AG04450 (cell line): ENCODE measurements at regions not wholly inside any gene's neighbourhood (a gene's known extent, or its start where the extent isn't known, plus 50 kb on each side); places are given as distances from the start of the nearest gene placed in this dataset.

Experiments used
- CTCF ChIA-PET: fragments of 300-600, 350-600 bp; formaldehyde crosslinking; extraction: SDS; loops from one replicate; lab custom pipeline; 2022; ENCODE audit warnings: antibody characterized with exemption, inconsistent platforms; lab: Charles Lee
- POLR2A ChIA-PET: fragments of 350-600 bp; formaldehyde crosslinking; extraction: SDS; loops from one replicate; lab custom pipeline; 2021; ENCODE audit warnings: antibody characterized with exemption, inconsistent platforms; lab: Yijun Ruan, JAX
- DNase-seq: peaks from one replicate; pipeline ENCODE4 v3.0.0-alpha.2; 2011; ENCODE audit warnings: low read depth, low spot score
- H3K27ac ChIP-seq: one replicate; pipeline ENCODE4 v1.5.1; 2012; ENCODE audit warnings: low read depth, low read length, control low read depth
- H3K27me3 ChIP-seq: one replicate; pipeline ENCODE4 v1.6.0; 2012; ENCODE audit warnings: low read length; ENCODE audit not compliant: control insufficient read depth, insufficient read depth
- H3K4me3 ChIP-seq: 2 replicates; pipeline ENCODE4 v1.5.1; 2011; ENCODE audit warnings: mild to moderate bottlenecking, low read depth, low read length, control low read depth
- H3K9me3 ChIP-seq: 2 replicates; pipeline ENCODE4 v1.5.1; 2012; ENCODE audit warnings: low read length; ENCODE audit not compliant: control insufficient read depth, insufficient read depth
- CTCF ChIP-seq: IDR thresholded peaks from 2 replicates; pipeline ENCODE4 v1.5.1; 2011; ENCODE audit warnings: low read depth, low read length, control low read depth, inconsistent platforms

GRCh38 chr3:78070188-78070587 lies 1030.3 kb downstream of the ROBO2 start:
- no peak overlapping the region for H3K27ac ChIP-seq
- no peaks in the 10 kb centered on the region for H3K9me3 ChIP-seq
- TF ChIP-seq CTCF, result no peak
- POLR2A ChIA-PET, result no interaction called here
- CTCF ChIA-PET, result no interaction called here
- H3K4me3 ChIP-seq, result no peak overlapping the region
- no peak for DNase-seq
- no peaks in the 10 kb centered on the region for H3K27me3 ChIP-seq

- ChIA-PET CTCF (interaction anchor here (0.7 kb wide), 1 partner anchor 13 kb away, joined by 4 read pairs; no protein-coding TSS in a partner anchor), POLR2A (interaction anchor here (0.6 kb wide), 1 partner anchor 245 kb away, joined by 3 read pairs; no protein-coding TSS in a partner anchor)
- no peak for DNase-seq
- TF ChIP-seq CTCF, result no peak
- Histone ChIP-seq H3K27ac (no peak overlapping the region), H3K9me3 (no peaks in the 10 kb centered on the region), H3K4me3 (no peak overlapping the region), H3K27me3 (no peaks in the 10 kb centered on the region)
Observed at GRCh38 chr3:78076379-78076778, 1036.5 kb downstream of the ROBO2 start.

GRCh38 chr3:78077178-78077577 lies 1037.3 kb downstream of the ROBO2 start:
- DNase-seq, result no peak
- ChIA-PET CTCF (interaction anchor here (0.7 to 0.9 kb wide), 2 partner anchors 12 to 20 kb away, joined by 3 to 4 read pairs; no protein-coding TSS in a partner anchor), POLR2A (interaction anchor here (0.6 kb wide), 1 partner anchor 244 kb away, joined by 3 read pairs; no protein-coding TSS in a partner anchor)
- Histone ChIP-seq H3K27me3 (no peaks in the 10 kb centered on the region), H3K9me3 (no peaks in the 10 kb centered on the region), H3K4me3 (no peak overlapping the region), H3K27ac (no peak overlapping the region)
- no peak for TF ChIP-seq CTCF

GRCh38 chr3:78077842-78078241 lies 1037.9 kb downstream of the ROBO2 start:
- Histone ChIP-seq H3K9me3 (no peaks in the 10 kb centered on the region), H3K27ac (no peak overlapping the region), H3K27me3 (no peaks in the 10 kb centered on the region), H3K4me3 (no peak overlapping the region)
- ChIA-PET POLR2A (no interaction called here), CTCF (interaction anchor here (0.9 kb wide), 1 partner anchor 21 kb away, joined by 3 read pairs; no protein-coding TSS in a partner anchor)
- no peak for TF ChIP-seq CTCF
- DNase-seq, result no peak

GRCh38 chr3:78079514-78079913 lies 1039.6 kb downstream of the ROBO2 start:
- ChIA-PET CTCF (interaction anchor here (1.1 kb wide), 1 partner anchor 566 kb away, joined by 5 read pairs; no protein-coding TSS in a partner anchor), POLR2A (no interaction called here)
- TF ChIP-seq CTCF, result no peak

More at GRCh38 chr3:78079514-78079913, 1039.6 kb downstream of the ROBO2 start:
- DNase-seq, result no peak
- H3K27me3 ChIP-seq, result no peaks in the 10 kb centered on the region
- H3K9me3 ChIP-seq, result no peaks in the 10 kb centered on the region
- H3K4me3 ChIP-seq, result no peak overlapping the region
- H3K27ac ChIP-seq, result no peak overlapping the region
